Prostate gland (tissue), 2 donors: ENCODE measurements at regions not wholly inside any gene's neighbourhood (a gene's known extent, or its start where the extent isn't known, plus 50 kb on each side); places are given as distances from the start of the nearest gene placed in this dataset.

ENCODE experiments used
- DNase-seq: peaks from one replicate; pipeline ENCODE4 v3.0.0-alpha.2; 2019; ENCODE audit warnings: low spot score
- H3K27ac ChIP-seq, 2 donors: fragments of 200-600 bp; sonication (generic); 2 replicates each; pipeline ENCODE4 v1.5.1; 2017 to 2019
- H3K27me3 ChIP-seq: fragments of 200-600 bp; sonication (generic); replicated peaks from 2 replicates; pipeline ENCODE4 v1.5.1; 2019; ENCODE audit not compliant: insufficient read depth
- H3K36me3 ChIP-seq, 2 donors: fragments of 200-600 bp; sonication (generic); 1 replicate in 1 of 2; 2 replicates in 1 of 2; pipeline versions ENCODE4 v1.5.1 to v1.8.1; 2017 to 2019
- H3K4me1 ChIP-seq: fragments of 200-600 bp; sonication (generic); replicated peaks from 2 replicates; pipeline ENCODE4 v1.5.1; 2019
- H3K4me3 ChIP-seq, 2 donors: fragments of 200-600 bp; sonication (generic); 2 replicates each; pipeline ENCODE4 v1.5.1; 2017 to 2019
- H3K9me3 ChIP-seq: fragments of 200-600 bp; sonication (generic); 2 replicates; pipeline ENCODE4 v1.5.1; 2017
- CTCF ChIP-seq, 4 experiments: fragments of 200-600 bp in 2 of 4; fragments of 450-650 bp in 2 of 4; sonication (generic) in 2 of 4; IDR thresholded peaks; 1 replicate in 3 of 4; 2 replicates in 1 of 4; pipeline ENCODE4 v1.5.1; 2016 to 2019; ENCODE audit warnings: antibody characterized with exemption in 4 of 4, mild to moderate bottlenecking in 2 of 4, moderate library complexity in 2 of 4
- POLR2A ChIP-seq: fragments of 450-650 bp; IDR thresholded peaks from one replicate; pipeline ENCODE4 v1.6.1; 2016; ENCODE audit warnings: antibody characterized with exemption, mild to moderate bottlenecking
- POLR2AphosphoS5 ChIP-seq: sonication (generic); formaldehyde crosslinking; IDR thresholded peaks from one replicate; pipeline ENCODE4 v1.6.1; 2017; ENCODE audit warnings: antibody characterized with exemption
- WGBS: methylation state at CpG from one replicate; pipeline ENCODE4 v1.1.5; 2018; 5-methylcytosine and 5-hydroxymethylcytosine counted together
- intact Hi-C: fragments of 100-400 bp; cut with DNase I; formaldehyde crosslinking; loops from one replicate; pipeline ENCODE4 v1.14.2; 2022

GRCh38 chr13:109655611-109656010, 130.8 kb downstream of the IRS2 start:
- DNase-seq = no peak
- Histone ChIP-seq H3K4me1 (no peaks in the 10 kb centered on the region), H3K9me3 (no peaks in the 10 kb centered on the region), H3K4me3 (no peak overlapping the region), H3K27ac (no peak overlapping the region), H3K27me3 (no peaks in the 10 kb centered on the region), H3K36me3 (no peaks in the 10 kb centered on the region)
- intact Hi-C loops = no loop called here
- WGBS = 88% methylated on average over 5 of the region's 5 CpGs
- no peak for TF ChIP-seq CTCF (IDR thresholded peaks at IDR 0.05)
- TF ChIP-seq POLR2AphosphoS5 = no peak
- no peak for TF ChIP-seq POLR2A

GRCh38 chr13:109655206-109655600, 131.2 kb downstream of the IRS2 start:
- no peak overlapping the region for H3K27ac ChIP-seq
- no peaks in the 10 kb centered on the region for H3K4me1 ChIP-seq
- no peak overlapping the region for H3K4me3 ChIP-seq
- intact Hi-C loops = no loop called here
- no peaks in the 10 kb centered on the region for H3K27me3 ChIP-seq
- WGBS = 47% methylated on average over 1 of the region's 1 CpG
- no peak for DNase-seq
- H3K36me3 ChIP-seq = no peaks in the 10 kb centered on the region
- H3K9me3 ChIP-seq = no peaks in the 10 kb centered on the region
- TF ChIP-seq CTCF (IDR thresholded peaks at IDR 0.05) (no peak), POLR2AphosphoS5 (no peak), POLR2A (no peak)

GRCh38 chr13:109654341-109655205, 131.8 kb downstream of the IRS2 start:
- no peak for TF ChIP-seq CTCF (IDR thresholded peaks at IDR 0.05)
- no peak for TF ChIP-seq POLR2A
- TF ChIP-seq POLR2AphosphoS5 = peak; percentile 34
- Histone ChIP-seq H3K4me3 (no peak overlapping the region), H3K4me1 (no peaks in the 10 kb centered on the region), H3K36me3 (no peaks in the 10 kb centered on the region), H3K9me3 (no peaks in the 10 kb centered on the region), H3K27ac (no peak overlapping the region), H3K27me3 (no peaks in the 10 kb centered on the region)
- intact Hi-C loops = no loop called here
- DNase-seq = no peak
- 72% methylated on average over 17 of the region's 17 CpGs for WGBS

GRCh38 chr13:109652531-109652930, 133.9 kb downstream of the IRS2 start:
- no peaks in the 10 kb centered on the region for H3K27me3 ChIP-seq
- no peaks in the 10 kb centered on the region for H3K36me3 ChIP-seq
- H3K27ac ChIP-seq = no peak overlapping the region
- TF ChIP-seq POLR2AphosphoS5 (no peak), POLR2A (no peak), CTCF (IDR thresholded peaks at IDR 0.05) (no peak)
- DNase-seq = no peak
- H3K4me3 ChIP-seq = no peak overlapping the region
- intact Hi-C loops = no loop called here
- no peaks in the 10 kb centered on the region for H3K4me1 ChIP-seq
- no peaks in the 10 kb centered on the region for H3K9me3 ChIP-seq
- 66% methylated on average over 3 of the region's 3 CpGs for WGBS

- DNase-seq = no peak
- no peaks in the 10 kb centered on the region for H3K27me3 ChIP-seq
- WGBS = 75% methylated on average over 6 of the region's 6 CpGs
- H3K4me1 ChIP-seq = no peaks in the 10 kb centered on the region
- H3K27ac ChIP-seq = no peak overlapping the region
- no peaks in the 10 kb centered on the region for H3K9me3 ChIP-seq
- TF ChIP-seq POLR2A = no peak
- no peak for TF ChIP-seq POLR2AphosphoS5
- no peak for TF ChIP-seq CTCF (IDR thresholded peaks at IDR 0.05)
- H3K4me3 ChIP-seq = no peak overlapping the region
- intact Hi-C loops = no loop called here
- no peaks in the 10 kb centered on the region for H3K36me3 ChIP-seq
Measured at GRCh38 chr13:109651854-109652253, 134.5 kb downstream of the IRS2 start.
